HepG2 (cell line): ENCODE measurements at regions not wholly inside any gene's neighbourhood (a gene's known extent, or its start where the extent isn't known, plus 50 kb on each side); places are given as distances from the start of the nearest gene placed in this dataset.

Experiments used
- ATAC-seq: fragments of 200-7000 bp; cut with Tn5 transposase; 3 replicates; pipeline ENCODE4 v1.9.1; 2020; ENCODE audit warnings: mild to moderate bottlenecking, moderate library complexity
- BruUV-seq: library from RNA; stranded (reverse); fragments of 400-500 nt; replicated peaks from 2 replicates; lab custom pipeline; 2021; lab: Mats Ljungman, UMichigan
- CTCF ChIA-PET: fragments of 300-600 bp; formaldehyde crosslinking; extraction: SDS; loops from one replicate; lab custom pipeline; 2021; ENCODE audit warnings: low total read pairs, inconsistent platforms, low intra/inter-chr PET ratio; lab: Yijun Ruan, JAX
- POLR2A ChIA-PET: fragments of 350-600 bp; sonication (Branson Sonifier 250); formaldehyde crosslinking; loops from one replicate; lab custom pipeline; 2020; ENCODE audit warnings: antibody characterized with exemption, inconsistent platforms; lab: Yijun Ruan, JAX
- DNase-seq: peaks from one replicate; pipeline ENCODE4 v3.0.0-alpha.2; 2015; ENCODE audit warnings: low spot score
- FAIRE-seq: peaks from 3 replicates; lab custom pipeline; 2011; peaks lifted over from hg19 to GRCh38; lab: Jason Lieb, UNC
- H2AFZ ChIP-seq: one replicate; pipeline ENCODE4 v1.6.1; 2011; ENCODE audit warnings: low read length, inconsistent platforms
- H3K27ac ChIP-seq: fragments of 300-600 bp; 3 replicates; pipeline ENCODE4 v1.8.0; 2011; ENCODE audit warnings: mixed run types, mild to moderate bottlenecking, mixed read lengths, low read length, inconsistent platforms; ENCODE audit not compliant: insufficient read depth; ENCODE audit errors: extremely low read length
- H3K27me3 ChIP-seq, 2 experiments: fragments of 200-600 bp in 1 of 2; 2 replicates in 1 of 2; 3 replicates in 1 of 2; pipeline versions ENCODE4 v1.6.0 to v1.8.0; 2011; ENCODE audit warnings: low read length in 2 of 2, mild to moderate bottlenecking in 2 of 2, moderate library complexity in 2 of 2, inconsistent platforms in 1 of 2; ENCODE audit not compliant: insufficient read depth in 2 of 2, control insufficient read depth in 1 of 2
- H3K36me3 ChIP-seq, 2 experiments: fragments of 200-600 bp in 1 of 2; replicated peaks in 1 of 2; 2 replicates in 1 of 2; 3 replicates in 1 of 2; pipeline versions ENCODE4 v1.5.1 to v1.8.0; 2011; ENCODE audit warnings: low read length in 2 of 2, inconsistent platforms in 1 of 2; ENCODE audit not compliant: insufficient read depth in 2 of 2, control insufficient read depth in 1 of 2
- H3K4me1 ChIP-seq: 2 replicates; pipeline ENCODE4 v1.5.1; 2012; ENCODE audit warnings: low read length, inconsistent platforms; ENCODE audit not compliant: insufficient read depth
- H3K4me2 ChIP-seq: 2 replicates; pipeline ENCODE4 v1.6.0; 2011; ENCODE audit warnings: low read depth, low read length, inconsistent platforms
- H3K4me3 ChIP-seq, 3 experiments: fragments of 200-600 bp in 1 of 3; sonication (generic), shearing (Covaris generic) in 1 of 3; replicated peaks in 1 of 3; 2 replicates each; pipeline ENCODE4 v1.5.1; 2011 to 2016; ENCODE audit warnings: low read length in 3 of 3, inconsistent platforms in 2 of 3, low read depth in 2 of 3, mild to moderate bottlenecking in 2 of 3, control low read depth in 1 of 3, mixed read lengths in 1 of 3; ENCODE audit not compliant: insufficient read depth in 1 of 3
- H3K79me2 ChIP-seq: one replicate; pipeline ENCODE4 v1.6.1; 2011; ENCODE audit warnings: low read length, inconsistent platforms; ENCODE audit not compliant: insufficient read depth
- H3K9ac ChIP-seq: 2 replicates; pipeline ENCODE4 v1.6.0; 2011; ENCODE audit warnings: mild to moderate bottlenecking, low read depth, low read length, inconsistent platforms; ENCODE audit not compliant: insufficient read depth
- H3K9me3 ChIP-seq: 2 replicates; pipeline ENCODE4 v1.5.1; 2012; ENCODE audit warnings: mild to moderate bottlenecking, low read length
- H4K20me1 ChIP-seq: 2 replicates; pipeline ENCODE4 v1.6.0; 2011; ENCODE audit warnings: inconsistent platforms, mild to moderate bottlenecking, low read length, moderate library complexity; ENCODE audit not compliant: insufficient read depth
- ADNP ChIP-seq: sonication (generic); formaldehyde crosslinking; IDR thresholded peaks from 2 replicates; pipeline ENCODE4 v1.4.0; 2020; ENCODE audit warnings: missing genetic modification reagents
- BRF2 ChIP-seq: sonication (generic); formaldehyde crosslinking; IDR thresholded peaks from 2 replicates; pipeline ENCODE4 v1.8.1; 2022; ENCODE audit warnings: mild to moderate bottlenecking, missing genetic modification reagents
- LCORL ChIP-seq, 2 experiments: fragments of 450-650 bp in 1 of 2; sonication (generic) in 1 of 2; formaldehyde crosslinking in 1 of 2; IDR thresholded peaks; 2 replicates each; pipeline versions ENCODE4 v1.5.0 to v1.6.1; 2017 to 2020; ENCODE audit warnings: antibody characterized with exemption in 1 of 2, missing genetic modification reagents in 1 of 2
- PBX3 ChIP-seq: sonication (generic); formaldehyde crosslinking; IDR thresholded peaks from 2 replicates; pipeline ENCODE4 v1.8.1; 2023; ENCODE audit warnings: missing genetic modification reagents, inconsistent platforms, borderline replicate concordance
- SMAD3 ChIP-seq: sonication (generic); formaldehyde crosslinking; IDR thresholded peaks from 2 replicates; pipeline ENCODE4 v1.4.0; 2020; ENCODE audit warnings: missing genetic modification reagents
- ZBTB49 ChIP-seq: sonication (generic); formaldehyde crosslinking; IDR thresholded peaks from 2 replicates; pipeline ENCODE4 v1.4.0; 2020; ENCODE audit warnings: missing genetic modification reagents, borderline replicate concordance
- ZBTB7B ChIP-seq: sonication (generic); formaldehyde crosslinking; IDR thresholded peaks from 2 replicates; pipeline ENCODE4 v1.4.0; 2020; ENCODE audit warnings: missing genetic modification reagents
- ZNF124 ChIP-seq: sonication (generic); formaldehyde crosslinking; IDR thresholded peaks from 2 replicates; pipeline ENCODE4 v1.4.0; 2020; ENCODE audit warnings: missing genetic modification reagents
- ZNF138 ChIP-seq: sonication (generic); formaldehyde crosslinking; IDR thresholded peaks from 2 replicates; pipeline ENCODE4 v1.5.0; 2020; ENCODE audit warnings: mild to moderate bottlenecking, low read depth, missing genetic modification reagents
- ZNF552 ChIP-seq: sonication (generic); formaldehyde crosslinking; IDR thresholded peaks from 2 replicates; pipeline ENCODE4 v1.9.0; 2022; ENCODE audit warnings: missing genetic modification reagents, mild to moderate bottlenecking, borderline replicate concordance
- ZNF790 ChIP-seq: sonication (generic); formaldehyde crosslinking; IDR thresholded peaks from 2 replicates; pipeline ENCODE4 v1.8.0; 2022; ENCODE audit warnings: missing genetic modification reagents, mild to moderate bottlenecking, borderline replicate concordance
- ZNF816 ChIP-seq: sonication (generic); formaldehyde crosslinking; IDR thresholded peaks from 2 replicates; pipeline ENCODE4 v1.8.0; 2022; ENCODE audit warnings: missing genetic modification reagents, mild to moderate bottlenecking, borderline replicate concordance
- WGBS: methylation state at CpG from one replicate; pipeline ENCODE4 v1.1.6; 2017; ENCODE audit warnings: low lambda C conversion rate; 5-methylcytosine and 5-hydroxymethylcytosine counted together
- in situ Hi-C: cut with HindIII; loops from 2 replicates; pipeline ENCODE4 v1.10.0; 2017; ENCODE audit warnings: low pct_unique_long_range_greater_than_20kb; ENCODE audit not compliant: extremely low pct_ligation_motif_present
- intact Hi-C: fragments of 100-400 bp; cut with micrococcal nuclease; formaldehyde crosslinking; loops from one replicate; pipeline ENCODE4 v1.10.0; 2022; ENCODE audit not compliant: unreplicated experiment
- TF ChIP-seq, protein P1 (sequence below): sonication (generic); formaldehyde crosslinking; IDR thresholded peaks from 2 replicates; pipeline ENCODE4 v1.4.0; 2020; ENCODE audit warnings: missing genetic modification reagents
- TF ChIP-seq, protein P2 (sequence below): sonication (generic); formaldehyde crosslinking; IDR thresholded peaks from 2 replicates; pipeline ENCODE4 v1.9.0; 2021; ENCODE audit warnings: missing genetic modification reagents, borderline replicate concordance
- TF ChIP-seq, protein P3 (sequence below): sonication (generic); formaldehyde crosslinking; IDR thresholded peaks from 2 replicates; pipeline ENCODE4 v1.8.0; 2022; ENCODE audit warnings: missing genetic modification reagents, mild to moderate bottlenecking, moderate library complexity, borderline replicate concordance

DNA sequence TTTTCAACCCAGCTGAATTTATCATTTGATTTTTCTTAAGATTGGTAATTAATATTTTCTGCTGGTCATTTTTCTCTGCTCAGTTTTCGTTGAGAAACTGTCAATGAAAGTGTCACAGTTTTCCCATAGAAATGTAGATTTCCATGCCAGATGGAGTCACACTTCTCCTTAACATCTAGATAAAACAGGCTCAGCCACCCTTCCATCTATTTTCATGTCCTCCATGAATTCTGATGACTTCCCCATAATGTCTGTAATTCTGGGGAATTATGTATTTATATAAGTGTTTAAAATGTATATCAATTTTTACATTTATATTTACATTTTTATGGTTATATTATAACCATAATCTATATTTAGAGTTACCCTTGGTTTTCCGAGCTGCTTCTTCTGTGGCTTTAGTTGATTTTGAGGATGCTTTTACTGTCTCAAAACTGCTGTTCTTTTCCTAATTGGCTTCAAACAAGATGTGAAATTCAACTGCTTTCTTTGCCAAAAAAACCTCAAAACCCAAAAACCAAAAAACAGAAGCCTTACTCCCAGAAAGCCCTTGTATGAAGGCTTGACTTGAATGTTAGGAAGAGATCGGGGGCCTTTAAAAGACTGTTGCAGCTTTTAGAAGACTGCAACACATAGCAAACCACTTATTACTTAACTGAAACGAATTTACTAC is 95.4 kb upstream of the CDCA7L start:
- no peak overlapping the region for H3K9ac ChIP-seq
- ATAC-seq, result no peak
- no TSS peak for BruUV-seq
- no peaks in the 10 kb centered on the region for H3K4me1 ChIP-seq
- intact Hi-C loops, result no loop called here
- TF ChIP-seq ZNF790 (CRISPR knock-in tag), result no peak
- no peak for TF ChIP-seq LCORL (IDR thresholded peaks at IDR 0.05)
- TF ChIP-seq LCORL (CRISPR knock-in tag; IDR thresholded peaks at IDR 0.05), result no peak
- TF ChIP-seq, protein P1, sequence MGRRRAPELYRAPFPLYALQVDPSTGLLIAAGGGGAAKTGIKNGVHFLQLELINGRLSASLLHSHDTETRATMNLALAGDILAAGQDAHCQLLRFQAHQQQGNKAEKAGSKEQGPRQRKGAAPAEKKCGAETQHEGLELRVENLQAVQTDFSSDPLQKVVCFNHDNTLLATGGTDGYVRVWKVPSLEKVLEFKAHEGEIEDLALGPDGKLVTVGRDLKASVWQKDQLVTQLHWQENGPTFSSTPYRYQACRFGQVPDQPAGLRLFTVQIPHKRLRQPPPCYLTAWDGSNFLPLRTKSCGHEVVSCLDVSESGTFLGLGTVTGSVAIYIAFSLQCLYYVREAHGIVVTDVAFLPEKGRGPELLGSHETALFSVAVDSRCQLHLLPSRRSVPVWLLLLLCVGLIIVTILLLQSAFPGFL (CRISPR knock-in tag), result no peak
- no peak for TF ChIP-seq ADNP (CRISPR knock-in tag)
- TF ChIP-seq ZNF552, result no peak
- TF ChIP-seq PBX3, result no peak
- TF ChIP-seq, protein P2, sequence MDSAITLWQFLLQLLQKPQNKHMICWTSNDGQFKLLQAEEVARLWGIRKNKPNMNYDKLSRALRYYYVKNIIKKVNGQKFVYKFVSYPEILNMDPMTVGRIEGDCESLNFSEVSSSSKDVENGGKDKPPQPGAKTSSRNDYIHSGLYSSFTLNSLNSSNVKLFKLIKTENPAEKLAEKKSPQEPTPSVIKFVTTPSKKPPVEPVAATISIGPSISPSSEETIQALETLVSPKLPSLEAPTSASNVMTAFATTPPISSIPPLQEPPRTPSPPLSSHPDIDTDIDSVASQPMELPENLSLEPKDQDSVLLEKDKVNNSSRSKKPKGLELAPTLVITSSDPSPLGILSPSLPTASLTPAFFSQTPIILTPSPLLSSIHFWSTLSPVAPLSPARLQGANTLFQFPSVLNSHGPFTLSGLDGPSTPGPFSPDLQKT (CRISPR knock-in tag), result no peak
- no peak for TF ChIP-seq BRF2 (CRISPR knock-in tag)
- no peak for TF ChIP-seq ZBTB49 (CRISPR knock-in tag)
- no peak for TF ChIP-seq ZNF138 (CRISPR knock-in tag)
- no peak for TF ChIP-seq ZBTB7B (CRISPR knock-in tag)
- TF ChIP-seq ZNF816 (CRISPR knock-in tag), result no peak
- TF ChIP-seq SMAD3, result no peak
- no peak for TF ChIP-seq ZNF124 (CRISPR knock-in tag)
- TF ChIP-seq, protein P3, sequence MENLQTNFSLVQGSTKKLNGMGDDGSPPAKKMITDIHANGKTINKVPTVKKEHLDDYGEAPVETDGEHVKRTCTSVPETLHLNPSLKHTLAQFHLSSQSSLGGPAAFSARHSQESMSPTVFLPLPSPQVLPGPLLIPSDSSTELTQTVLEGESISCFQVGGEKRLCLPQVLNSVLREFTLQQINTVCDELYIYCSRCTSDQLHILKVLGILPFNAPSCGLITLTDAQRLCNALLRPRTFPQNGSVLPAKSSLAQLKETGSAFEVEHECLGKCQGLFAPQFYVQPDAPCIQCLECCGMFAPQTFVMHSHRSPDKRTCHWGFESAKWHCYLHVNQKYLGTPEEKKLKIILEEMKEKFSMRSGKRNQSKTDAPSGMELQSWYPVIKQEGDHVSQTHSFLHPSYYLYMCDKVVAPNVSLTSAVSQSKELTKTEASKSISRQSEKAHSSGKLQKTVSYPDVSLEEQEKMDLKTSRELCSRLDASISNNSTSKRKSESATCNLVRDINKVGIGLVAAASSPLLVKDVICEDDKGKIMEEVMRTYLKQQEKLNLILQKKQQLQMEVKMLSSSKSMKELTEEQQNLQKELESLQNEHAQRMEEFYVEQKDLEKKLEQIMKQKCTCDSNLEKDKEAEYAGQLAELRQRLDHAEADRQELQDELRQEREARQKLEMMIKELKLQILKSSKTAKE (CRISPR knock-in tag), result no peak
- H3K4me2 ChIP-seq, result no peak overlapping the region
- H4K20me1 ChIP-seq, result no peaks in the 10 kb centered on the region
- DNase-seq, result no peak
- no peaks in the 10 kb centered on the region for H3K36me3 ChIP-seq
- in situ Hi-C loops, result no loop called here
- no peak for FAIRE-seq
- H3K79me2 ChIP-seq, result no peaks in the 10 kb centered on the region
- POLR2A ChIA-PET, result no interaction called here
- CTCF ChIA-PET, result no interaction called here
- H3K9me3 ChIP-seq, result no peaks in the 10 kb centered on the region
- no peaks in the 10 kb centered on the region for H3K27me3 ChIP-seq
- 2% methylated on average over 4 of the region's 4 CpGs for WGBS
- H3K4me3 ChIP-seq, result no peak overlapping the region
- no peak overlapping the region for H2AFZ ChIP-seq
- H3K27ac ChIP-seq, result no peak overlapping the region
